ENCODE measurements at regions not wholly inside any gene's neighbourhood (a gene's known extent, or its start where the extent isn't known, plus 50 kb on each side); places are given as distances from the start of the nearest gene placed in this dataset.

DNA sequence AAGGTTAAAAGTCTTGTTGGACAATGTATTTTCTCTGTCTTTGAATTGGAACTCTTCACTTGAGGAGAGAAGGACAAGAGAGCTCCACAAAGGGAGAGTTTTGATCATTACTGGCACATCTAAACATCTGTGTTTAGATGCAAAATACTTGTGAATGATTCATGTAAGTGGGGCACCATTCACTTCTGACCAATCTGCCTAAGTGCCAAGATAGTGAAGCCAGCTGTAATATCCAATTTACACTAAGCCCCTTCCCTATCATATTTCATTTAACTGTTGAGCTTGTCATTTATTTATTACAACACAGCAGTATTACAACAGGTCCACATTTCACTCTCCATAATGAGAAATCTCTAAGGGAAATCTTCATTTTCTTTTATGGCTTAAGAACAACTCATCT, 832.3 kb upstream of the GOT2 start:
- TF ChIP-seq POLR2A (IDR thresholded peaks at IDR 0.05) (no peak), CTCF (IDR thresholded peaks at IDR 0.05) (no peak), POLR2AphosphoS5 (IDR thresholded peaks at IDR 0.05) (no peak)

All from upper lobe of left lung (tissue), 4 donors.